ENCODE measurements at regions not wholly inside any gene's neighbourhood (a gene's known extent, or its start where the extent isn't known, plus 50 kb on each side); places are given as distances from the start of the nearest gene placed in this dataset.
"Not testable (repeated sequence)": the region's sequence is repeated elsewhere in the genome, so short reads cannot be mapped to it uniquely, and the experiment has no call there.

- TF ChIP-seq CTCF (IDR thresholded peaks at IDR 0.05; ENCODE audit: borderline replicate concordance, extremely low read depth, insufficient read depth) = no peak
- Histone ChIP-seq H3K36me3 (ENCODE audit: control insufficient read depth in 2 of 3, insufficient read depth in 3 of 3, low read length in 3 of 3) (no peaks in the 10 kb centered on the region), H3K27me3 (ENCODE audit: control insufficient read depth, insufficient read depth, low read length) (no peaks in the 10 kb centered on the region), H3K9ac (ENCODE audit: low read length in 3 of 3) (no peak overlapping the region), H3K9me3 (ENCODE audit: control insufficient read depth in 2 of 3, insufficient read depth in 1 of 3, low read length in 3 of 3) (no peaks in the 10 kb centered on the region), H3K4me3 (ENCODE audit: low read length in 3 of 3) (no peak overlapping the region), H3K27ac (ENCODE audit: low read depth in 2 of 2, low read length in 2 of 2) (no peak overlapping the region), H3K4me1 (ENCODE audit: control insufficient read depth in 2 of 3, insufficient read depth in 2 of 3, low read depth in 1 of 3, low read length in 3 of 3) (no peaks in the 10 kb centered on the region)
- intact Hi-C loops (cut with DNase I) = no loop called here
- DNase-seq = no peak
- no peak for FAIRE-seq
Measured at GRCh38 chr17:5921512-5922282, 148.5 kb upstream of the WSCD1 start.

GRCh38 chr17:5922476-5922875, 147.7 kb upstream of the WSCD1 start:
- intact Hi-C loops (cut with DNase I) = no loop called here
- H3K4me1 ChIP-seq (ENCODE audit: control insufficient read depth in 2 of 3, insufficient read depth in 2 of 3, low read depth in 1 of 3, low read length in 3 of 3) = no peaks in the 10 kb centered on the region
- H3K27me3 ChIP-seq (ENCODE audit: control insufficient read depth, insufficient read depth, low read length) = no peaks in the 10 kb centered on the region
- DNase-seq (no peak), FAIRE-seq (no peak)
- H3K27ac ChIP-seq (ENCODE audit: low read depth in 2 of 2, low read length in 2 of 2) = no peak overlapping the region
- no peak for TF ChIP-seq CTCF (IDR thresholded peaks at IDR 0.05; ENCODE audit: borderline replicate concordance, extremely low read depth, insufficient read depth)
- no peak overlapping the region for H3K9ac ChIP-seq (ENCODE audit: low read length in 3 of 3)
- H3K4me3 ChIP-seq (ENCODE audit: low read length in 3 of 3) = no peak overlapping the region
- no peaks in the 10 kb centered on the region for H3K36me3 ChIP-seq (ENCODE audit: control insufficient read depth in 2 of 3, insufficient read depth in 3 of 3, low read length in 3 of 3)
- H3K9me3 ChIP-seq (ENCODE audit: control insufficient read depth in 2 of 3, insufficient read depth in 1 of 3, low read length in 3 of 3) = no peaks in the 10 kb centered on the region

GRCh38 chr17:5929721-5930120, 140.5 kb upstream of the WSCD1 start:
- no peak overlapping the region for H3K4me3 ChIP-seq (ENCODE audit: low read length in 3 of 3)
- no peaks in the 10 kb centered on the region for H3K4me1 ChIP-seq (ENCODE audit: control insufficient read depth in 2 of 3, insufficient read depth in 2 of 3, low read depth in 1 of 3, low read length in 3 of 3)
- no peaks in the 10 kb centered on the region for H3K27me3 ChIP-seq (ENCODE audit: control insufficient read depth, insufficient read depth, low read length)
- no peak overlapping the region for H3K9ac ChIP-seq (ENCODE audit: low read length in 3 of 3)
- no peak for TF ChIP-seq CTCF (IDR thresholded peaks at IDR 0.05; ENCODE audit: borderline replicate concordance, extremely low read depth, insufficient read depth)
- no peak for DNase-seq
- H3K36me3 ChIP-seq (ENCODE audit: control insufficient read depth in 2 of 3, insufficient read depth in 3 of 3, low read length in 3 of 3) = no peaks in the 10 kb centered on the region
- no peak overlapping the region for H3K27ac ChIP-seq (ENCODE audit: low read depth in 2 of 2, low read length in 2 of 2)
- intact Hi-C loops (cut with DNase I) = no loop called here
- no peak for FAIRE-seq
- H3K9me3 ChIP-seq (ENCODE audit: control insufficient read depth in 2 of 3, insufficient read depth in 1 of 3, low read length in 3 of 3) = no peaks in the 10 kb centered on the region

GRCh38 chr17:5930555-5930954, 139.6 kb upstream of the WSCD1 start:
- FAIRE-seq; H3K4me1 ChIP-seq (ENCODE audit: control insufficient read depth in 2 of 3, insufficient read depth in 2 of 3, low read depth in 1 of 3, low read length in 3 of 3); intact Hi-C loops (cut with DNase I); DNase-seq; H3K27ac ChIP-seq (ENCODE audit: low read depth in 2 of 2, low read length in 2 of 2); H3K36me3 ChIP-seq (ENCODE audit: control insufficient read depth in 2 of 3, insufficient read depth in 3 of 3, low read length in 3 of 3); H3K4me3 ChIP-seq (ENCODE audit: low read length in 3 of 3); H3K9ac ChIP-seq (ENCODE audit: low read length in 3 of 3); H3K9me3 ChIP-seq (ENCODE audit: control insufficient read depth in 2 of 3, insufficient read depth in 1 of 3, low read length in 3 of 3); H3K27me3 ChIP-seq (ENCODE audit: control insufficient read depth, insufficient read depth, low read length): not testable (repeated sequence)

All from kidney (tissue), 13 donors.